GM23338 (cell line): ENCODE measurements at regions not wholly inside any gene's neighbourhood (a gene's known extent, or its start where the extent isn't known, plus 50 kb on each side); places are given as distances from the start of the nearest gene placed in this dataset.

Experiments
- ATAC-seq: fragments of 200-7000 bp; cut with Tn5 transposase; 3 replicates; pipeline ENCODE4 v1.9.1; 2020
- DNase-seq: peaks from one replicate; pipeline ENCODE4 v3.0.0-alpha.2; 2015; ENCODE audit warnings: low spot score
- H2AFZ ChIP-seq: fragments of 200-600 bp; sonication (generic); 2 replicates; pipeline ENCODE4 v1.8.0; 2016; ENCODE audit warnings: antibody characterized with exemption, mild to moderate bottlenecking, moderate library complexity
- H3F3A ChIP-seq: fragments of 200-600 bp; sonication (generic); replicated peaks from 2 replicates; pipeline ENCODE4 v1.8.0; 2017; ENCODE audit warnings: antibody characterized with exemption, mixed run types, low read depth
- H3K27ac ChIP-seq: fragments of 200-600 bp; sonication (generic); 2 replicates; pipeline ENCODE4 v1.6.1; 2016; ENCODE audit warnings: low read depth
- H3K27me3 ChIP-seq: fragments of 200-600 bp; sonication (generic); 2 replicates; pipeline ENCODE4 v1.8.0; 2016; ENCODE audit warnings: mild to moderate bottlenecking, mixed run types, moderate library complexity; ENCODE audit not compliant: insufficient read depth
- H3K36me3 ChIP-seq: fragments of 200-600 bp; sonication (generic); 2 replicates; pipeline ENCODE4 v1.8.0; 2016; ENCODE audit warnings: mild to moderate bottlenecking; ENCODE audit not compliant: insufficient read depth
- H3K4me1 ChIP-seq: fragments of 200-600 bp; sonication (generic); 2 replicates; pipeline ENCODE4 v1.8.0; 2016; ENCODE audit warnings: mild to moderate bottlenecking, moderate library complexity; ENCODE audit not compliant: insufficient read depth
- H3K4me2 ChIP-seq: fragments of 200-600 bp; sonication (generic); 2 replicates; pipeline ENCODE4 v1.7.1; 2017; ENCODE audit warnings: mixed run types
- H3K4me3 ChIP-seq: fragments of 200-600 bp; sonication (generic); 2 replicates; pipeline ENCODE4 v1.6.1; 2016; ENCODE audit warnings: mixed run types
- H3K79me2 ChIP-seq: fragments of 200-600 bp; sonication (generic); replicated peaks from 2 replicates; pipeline ENCODE4 v1.8.0; 2017; ENCODE audit warnings: mild to moderate bottlenecking; ENCODE audit not compliant: insufficient read depth
- H3K9me2 ChIP-seq: fragments of 200-600 bp; sonication (generic); 2 replicates; pipeline ENCODE4 v1.8.0; 2017; ENCODE audit not compliant: insufficient read depth
- H4K20me1 ChIP-seq: fragments of 200-600 bp; sonication (generic); replicated peaks from 2 replicates; pipeline ENCODE4 v1.8.0; 2017; ENCODE audit warnings: mild to moderate bottlenecking; ENCODE audit not compliant: insufficient read depth
- H3K27ac Mint-ChIP-seq: 2 replicates; pipeline ENCODE4 v1.8.0; 2020; ENCODE audit warnings: inconsistent platforms, mild to moderate bottlenecking, moderate library complexity, mixed read lengths
- H3K27me3 Mint-ChIP-seq: 3 replicates; pipeline ENCODE4 v1.8.0; 2022; ENCODE audit warnings: low read depth, mild to moderate bottlenecking, moderate library complexity, mixed read lengths, inconsistent platforms; ENCODE audit not compliant: insufficient read depth, poor library complexity
- H3K36me3 Mint-ChIP-seq: 3 replicates; pipeline ENCODE4 v1.8.0; 2021; ENCODE audit warnings: low read depth, mild to moderate bottlenecking, inconsistent platforms, moderate library complexity, mixed read lengths
- H3K4me1 Mint-ChIP-seq: 3 replicates; pipeline ENCODE4 v1.8.0; 2020; ENCODE audit warnings: mild to moderate bottlenecking, inconsistent platforms, mixed read lengths
- H3K4me3 Mint-ChIP-seq: 3 replicates; pipeline ENCODE4 v1.8.0; 2021; ENCODE audit warnings: moderate library complexity, mild to moderate bottlenecking, inconsistent platforms, mixed read lengths
- H3K9me3 Mint-ChIP-seq: 3 replicates; pipeline ENCODE4 v1.8.0; 2020; ENCODE audit warnings: moderate library complexity, mild to moderate bottlenecking, inconsistent platforms, mixed read lengths
- CREB1 ChIP-seq: fragments of 250-450 bp; sonication (Bioruptor Pico); IDR thresholded peaks from 2 replicates; pipeline ENCODE4 v1.5.0; 2020; ENCODE audit warnings: low read depth, mild to moderate bottlenecking, moderate library complexity
- EZH2 ChIP-seq: fragments of 200-600 bp; sonication (generic); IDR thresholded peaks from one replicate; pipeline ENCODE4 v1.8.0; 2017; ENCODE audit warnings: antibody characterized with exemption, mild to moderate bottlenecking, low read depth; ENCODE audit not compliant: unreplicated experiment
- NANOG ChIP-seq: IDR thresholded peaks from 2 replicates; pipeline ENCODE4 v1.6.1; 2016; ENCODE audit warnings: antibody characterized with exemption, borderline replicate concordance
- ZNF114 ChIP-seq: fragments of 250-450 bp; sonication (Bioruptor Pico); IDR thresholded peaks from 2 replicates; pipeline ENCODE4 v1.5.0; 2020; ENCODE audit warnings: mild to moderate bottlenecking, moderate library complexity
- ZNF331 ChIP-seq: fragments of 250-450 bp; sonication (Bioruptor Pico); IDR thresholded peaks from 2 replicates; pipeline ENCODE4 v1.5.0; 2020; ENCODE audit warnings: low read depth, mild to moderate bottlenecking, moderate library complexity
- ZNF462 ChIP-seq: fragments of 250-450 bp; sonication (Bioruptor Pico); IDR thresholded peaks from 2 replicates; pipeline ENCODE4 v1.5.0; 2020; ENCODE audit warnings: mild to moderate bottlenecking, moderate library complexity

- no peaks in the 10 kb centered on the region for H3K79me2 ChIP-seq
- peaks cover 18% of the 10 kb centered on the region; the same call in 1 of the 2 replicates for H3K36me3 ChIP-seq
- Mint-ChIP-seq H3K4me3 (no peak overlapping the region), H3K4me1 (no peaks in the 10 kb centered on the region; the same call in 2 of the 3 replicates), H3K27me3 (peaks cover 3% of the 10 kb centered on the region), H3K27ac (no peak overlapping the region), H3K9me3 (peaks cover 82% of the 10 kb centered on the region), H3K36me3 (peaks cover 24% of the 10 kb centered on the region)
- H3K4me2 ChIP-seq = no peak overlapping the region
- no peaks in the 10 kb centered on the region; the same call in 1 of the 2 replicates for H3K9me2 ChIP-seq
- no peak overlapping the region for H3K27ac ChIP-seq
- no peaks in the 10 kb centered on the region for H3F3A ChIP-seq
- H3K27me3 ChIP-seq = no peaks in the 10 kb centered on the region
- no peaks in the 10 kb centered on the region for H4K20me1 ChIP-seq
- DNase-seq (no peak), ATAC-seq (no peak)
- TF ChIP-seq NANOG = no peak
- TF ChIP-seq ZNF331 (CRISPR knock-in tag) = no peak
- TF ChIP-seq ZNF462 (CRISPR knock-in tag) = no peak
- no peak for TF ChIP-seq EZH2
- TF ChIP-seq ZNF114 (CRISPR knock-in tag) = no peak
- no peak for TF ChIP-seq CREB1 (CRISPR knock-in tag)
- no peaks in the 10 kb centered on the region for H3K4me1 ChIP-seq
- no peak overlapping the region for H3K4me3 ChIP-seq
- no peak overlapping the region for H2AFZ ChIP-seq
Measured at GRCh38 chr15:24076090-24076784, 389.1 kb upstream of the NDN start.
